ENCODE measurements at regions not wholly inside any gene's neighbourhood (a gene's known extent, or its start where the extent isn't known, plus 50 kb on each side); places are given as distances from the start of the nearest gene placed in this dataset.
"Not testable (repeated sequence)": the region's sequence is repeated elsewhere in the genome, so short reads cannot be mapped to it uniquely, and the experiment has no call there.

DNA sequence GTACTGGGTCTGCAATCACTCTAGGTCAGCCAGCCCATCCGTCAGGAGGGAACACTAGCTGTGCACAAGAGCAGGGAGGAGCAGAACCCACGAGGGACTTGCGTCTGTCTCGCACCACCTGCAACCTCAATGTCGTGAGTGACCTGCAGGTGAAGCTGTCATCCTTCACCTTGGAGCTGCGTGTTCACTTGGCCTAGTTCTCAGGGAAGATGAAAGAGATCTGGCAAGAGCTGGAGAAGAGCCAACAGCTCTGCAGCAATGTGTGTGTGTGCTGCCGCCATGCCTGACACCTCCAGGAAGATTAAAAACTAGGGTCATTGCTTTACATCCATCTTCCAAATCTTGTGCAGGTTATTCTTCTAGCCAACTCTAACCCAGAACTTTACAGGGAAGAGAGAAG lies 117.6 kb upstream of the MRI1 start:
- no peak for DNase-seq

DNA sequence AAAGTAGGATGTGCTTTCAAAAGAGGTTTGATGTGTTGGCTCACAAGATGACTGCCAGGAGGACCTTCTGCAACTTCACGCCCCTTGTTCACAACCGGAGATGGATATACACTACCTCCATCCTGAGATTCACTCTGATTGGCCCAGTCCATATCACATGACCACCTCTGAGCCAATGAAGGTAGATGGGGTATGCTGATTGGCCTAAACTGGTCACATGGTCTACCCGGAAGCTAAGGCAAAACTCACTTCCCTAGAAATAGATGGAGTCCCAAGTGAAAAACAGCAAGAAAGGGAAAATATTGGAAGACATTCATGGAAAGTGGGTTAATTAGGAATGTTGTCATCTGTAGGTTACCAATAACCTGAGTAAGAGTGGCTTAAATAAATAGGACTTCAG lies 119.7 kb upstream of the MRI1 start:
- DNase-seq, result no peak

DNA sequence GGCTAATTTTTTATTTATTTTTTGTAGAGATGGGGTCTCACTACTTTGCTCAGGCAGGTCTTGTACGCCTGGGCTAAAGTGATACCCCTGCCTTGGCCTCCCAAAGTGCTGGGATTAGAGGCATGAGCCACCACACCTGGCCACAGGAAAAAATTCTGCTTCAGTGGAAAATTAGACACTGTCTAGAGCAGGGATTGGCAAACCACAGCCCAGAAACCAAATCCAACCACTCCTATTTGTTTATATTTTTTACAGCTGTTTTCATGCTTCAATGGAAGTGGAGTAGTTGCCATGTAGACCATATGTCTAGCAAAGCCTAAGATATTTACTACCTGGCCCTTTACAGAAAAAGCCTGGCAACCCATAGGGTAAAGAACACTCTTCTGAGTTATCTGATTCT lies 123.7 kb upstream of the MRI1 start:
- DNase-seq, result no peak

DNA sequence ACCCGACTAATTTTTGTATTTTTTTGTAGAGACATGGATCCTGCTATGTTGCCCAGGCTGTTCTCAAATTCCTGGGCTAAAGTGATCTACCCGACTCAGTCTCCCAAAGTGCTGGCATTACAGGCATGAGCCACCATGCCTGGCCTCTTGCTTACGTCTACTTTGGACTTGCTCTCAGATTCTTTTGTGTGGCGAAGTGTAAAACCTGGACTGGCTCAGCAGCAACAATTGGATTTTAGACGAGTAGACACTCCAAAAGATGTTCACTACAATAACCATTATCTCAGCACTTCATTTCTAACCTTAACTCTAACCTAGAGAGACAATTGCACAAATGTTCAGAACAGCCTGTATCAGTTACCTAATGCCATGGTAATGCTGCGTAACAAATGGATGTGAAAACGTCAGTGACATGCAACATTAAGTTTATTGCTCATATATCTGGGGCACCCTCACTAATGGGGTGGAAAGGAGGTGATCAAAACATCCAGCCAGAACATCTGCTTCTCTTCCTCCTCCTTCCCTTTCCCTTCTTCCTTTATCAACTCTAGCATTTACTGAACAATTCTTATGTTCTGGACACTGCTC lies 124.9 kb upstream of the MRI1 start:
- no peak for DNase-seq

DNA sequence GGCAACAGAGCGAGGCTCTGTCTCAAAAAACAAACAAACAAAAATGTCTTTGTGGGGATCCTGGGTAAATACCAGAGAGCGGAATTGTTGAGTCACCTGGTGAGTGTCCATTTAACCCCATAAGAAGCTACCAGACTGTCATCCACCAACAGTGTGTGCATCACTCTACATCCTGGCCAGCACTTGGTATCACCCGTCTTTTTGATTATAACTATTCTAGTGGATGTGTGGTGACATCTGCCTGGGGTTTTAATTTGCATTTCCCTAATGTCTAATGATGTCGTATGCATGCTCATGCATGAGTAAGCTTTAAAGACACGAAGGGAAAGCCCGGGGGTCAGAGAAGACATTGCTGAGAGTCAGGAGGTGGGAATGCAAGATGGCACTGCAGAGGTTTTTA lies 126.7 kb upstream of the MRI1 start:
- DNase-seq, result no peak

DNA sequence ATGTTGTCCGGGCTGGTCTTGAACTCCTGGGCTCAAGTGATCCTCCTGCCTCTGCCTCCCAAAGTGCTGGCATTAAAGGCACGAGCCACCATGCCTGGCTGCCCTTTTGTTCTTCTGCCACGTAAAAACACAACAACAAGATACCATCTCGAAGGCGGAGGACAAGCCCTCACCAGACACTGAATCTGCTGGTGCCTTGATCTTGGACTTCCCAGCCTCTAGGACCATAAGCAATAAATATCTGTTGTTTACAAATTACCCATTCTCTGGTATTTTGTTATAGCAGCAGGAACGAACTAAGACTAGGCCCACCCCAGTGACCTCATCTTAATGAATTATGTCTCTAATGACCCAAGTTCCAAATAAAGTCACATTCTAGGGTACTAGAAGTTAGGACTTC lies 128.4 kb upstream of the CACNA1A start:
- no peak for DNase-seq

DNA sequence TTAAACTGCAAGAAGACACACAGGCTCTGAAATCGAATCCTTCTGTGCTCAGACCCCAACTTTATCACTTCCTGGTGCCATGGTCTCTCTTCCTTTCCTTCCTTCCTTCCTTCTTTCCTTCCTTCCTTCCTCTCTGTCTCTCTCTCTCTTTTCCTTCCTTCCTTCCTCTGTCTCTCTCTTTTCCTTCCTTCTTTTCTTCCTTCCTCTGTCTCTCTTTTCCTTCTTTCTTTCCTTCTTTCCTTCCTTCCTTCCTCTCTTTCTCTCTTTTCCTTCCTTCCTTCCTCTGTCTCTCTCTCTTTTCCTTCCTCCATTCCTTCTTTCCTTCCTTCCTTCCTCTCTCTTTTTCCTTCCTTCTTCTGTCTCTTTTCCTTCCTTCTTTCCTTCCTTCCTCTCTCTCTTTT lies 127.2 kb upstream of the CACNA1A start:
- no peak for DNase-seq

DNA sequence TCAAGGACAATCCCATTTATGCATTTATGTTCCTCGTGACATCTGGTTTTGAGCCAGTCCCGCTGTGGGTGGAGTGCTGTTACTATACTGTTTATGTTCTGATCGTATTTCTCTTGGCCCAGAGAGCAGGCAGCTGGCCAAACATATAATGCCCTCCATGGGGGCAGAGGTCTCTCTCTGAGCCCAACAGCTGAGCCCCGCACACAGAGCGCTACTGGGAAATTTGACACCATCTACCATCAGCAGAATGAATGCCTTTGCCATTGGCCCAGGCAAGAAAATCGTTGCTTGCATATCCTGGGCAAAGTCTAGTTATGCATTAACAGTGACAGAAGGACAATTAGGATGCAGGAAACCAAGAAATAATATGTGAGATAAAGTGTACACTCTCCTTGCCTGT lies 126.8 kb upstream of the CACNA1A start:
- no peak for DNase-seq

DNA sequence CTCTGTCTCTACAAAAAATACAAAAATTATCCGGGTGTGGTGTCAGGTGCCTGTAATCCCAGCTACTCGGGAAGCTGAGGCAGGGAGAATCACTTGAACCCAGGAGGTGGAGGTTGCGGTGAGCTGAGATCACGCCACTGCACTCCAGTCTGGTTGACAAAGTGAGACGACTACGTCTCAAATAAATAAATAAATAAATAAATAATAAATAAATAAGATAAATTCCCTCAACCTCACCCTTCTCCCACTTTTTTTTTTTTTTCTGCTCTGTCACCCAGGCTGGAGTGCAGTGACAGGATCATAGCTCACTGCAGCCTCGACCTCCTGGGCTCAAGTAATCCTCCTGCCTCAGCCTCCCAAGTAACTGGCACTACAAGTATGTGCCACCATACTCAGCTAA lies 125.9 kb upstream of the CACNA1A start:
- DNase-seq, result not testable (repeated sequence)

DNA sequence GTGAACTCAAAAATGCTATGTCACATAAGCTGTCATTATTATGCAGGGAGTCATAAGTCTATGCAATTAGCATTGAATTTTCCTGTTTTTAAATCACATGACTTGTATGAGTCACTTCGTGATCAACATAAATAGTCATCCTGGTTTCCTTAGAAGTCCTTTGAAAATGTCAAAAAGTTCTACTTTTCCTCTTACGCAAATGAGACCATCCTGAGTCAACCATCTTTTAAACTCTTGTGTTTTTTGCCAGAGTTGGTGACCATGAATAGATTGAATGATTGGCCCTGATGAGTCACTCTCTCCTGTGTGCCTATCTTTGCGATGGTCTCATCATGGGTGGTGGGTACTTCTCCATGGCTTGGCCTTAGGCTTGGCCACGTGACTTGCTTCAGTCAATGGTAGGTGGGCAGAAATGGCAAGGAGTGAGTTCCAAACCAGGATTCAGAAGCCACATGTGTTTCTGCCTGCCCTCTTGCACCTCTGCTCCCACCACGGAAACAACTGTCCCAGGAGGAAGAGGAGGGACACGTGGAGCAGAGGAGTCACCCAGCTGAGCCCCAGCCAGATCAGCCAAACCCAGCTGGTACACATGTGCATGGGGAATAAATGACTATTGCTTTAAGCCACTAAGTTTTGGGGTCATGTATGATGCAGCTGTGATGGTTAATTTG lies 123.5 kb upstream of the CACNA1A start:
- DNase-seq, result no peak

DNA sequence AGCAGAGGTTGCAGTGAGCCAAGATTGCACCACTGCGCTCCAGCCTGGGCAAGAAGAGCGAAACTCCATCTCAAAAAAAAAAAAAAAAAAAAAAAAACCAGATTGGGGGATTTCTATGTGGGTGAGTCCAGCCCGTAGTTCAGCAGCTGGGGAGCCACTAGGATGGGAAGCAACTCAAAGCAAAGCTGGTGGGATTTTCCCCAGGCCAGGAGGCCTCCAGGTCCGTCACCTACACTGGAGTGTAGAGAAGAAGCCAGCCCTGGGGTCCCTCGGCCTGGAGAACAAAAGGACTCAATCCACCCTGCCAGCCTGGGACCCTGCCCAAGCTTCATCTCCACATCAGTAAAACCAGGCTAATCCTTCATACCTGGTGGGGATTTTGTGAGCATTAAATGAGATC lies 121.3 kb upstream of the CACNA1A start:
- no peak for DNase-seq

DNA sequence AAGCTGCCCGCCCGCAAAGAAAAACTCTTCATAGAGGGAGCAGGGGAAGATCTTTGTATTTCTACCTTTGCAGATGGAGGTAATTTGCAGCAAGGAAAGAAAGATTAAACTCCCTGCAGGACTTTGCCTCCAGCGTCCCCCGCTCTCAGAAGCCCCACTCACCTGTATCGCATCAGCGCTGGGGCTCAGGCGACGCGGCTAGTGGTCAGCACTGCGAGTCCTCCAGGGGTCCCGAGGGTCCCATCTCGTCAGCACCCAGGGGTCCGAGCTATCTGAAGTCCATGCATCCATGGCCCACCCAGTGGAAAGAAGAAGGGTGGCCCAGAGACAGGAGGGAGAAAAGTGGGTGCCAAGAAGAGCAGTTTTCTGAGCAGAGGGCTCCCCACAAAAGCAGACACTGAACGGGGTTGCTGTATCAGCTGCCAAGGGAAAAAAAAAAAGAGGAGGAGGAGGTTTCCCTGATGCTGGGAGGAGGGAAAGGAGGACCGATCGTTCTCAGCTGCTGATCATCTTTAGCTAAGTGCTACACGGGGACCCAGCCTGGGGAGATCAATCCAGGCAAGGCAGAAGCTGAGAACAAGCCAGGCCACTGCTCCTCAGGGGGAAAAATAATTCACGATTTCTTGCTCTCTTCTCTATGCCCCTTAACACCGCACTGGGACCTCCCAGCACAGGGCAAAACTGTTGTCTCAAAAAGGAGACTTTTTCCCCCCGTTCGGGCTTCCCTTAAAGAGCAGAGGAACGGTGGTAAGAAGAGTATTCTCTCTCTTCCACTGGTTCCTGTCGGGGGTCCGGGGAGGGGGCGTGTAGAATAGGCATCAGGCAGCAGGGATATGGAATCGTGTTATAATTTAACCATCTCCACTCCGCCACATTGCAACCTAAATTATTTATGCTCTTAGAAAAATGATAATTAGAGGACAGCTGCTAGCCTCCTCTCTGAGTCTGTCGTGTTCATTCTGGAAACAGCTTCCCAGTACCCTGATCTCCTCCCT lies 117.7 kb upstream of the CACNA1A start:
- no peak for DNase-seq

DNA sequence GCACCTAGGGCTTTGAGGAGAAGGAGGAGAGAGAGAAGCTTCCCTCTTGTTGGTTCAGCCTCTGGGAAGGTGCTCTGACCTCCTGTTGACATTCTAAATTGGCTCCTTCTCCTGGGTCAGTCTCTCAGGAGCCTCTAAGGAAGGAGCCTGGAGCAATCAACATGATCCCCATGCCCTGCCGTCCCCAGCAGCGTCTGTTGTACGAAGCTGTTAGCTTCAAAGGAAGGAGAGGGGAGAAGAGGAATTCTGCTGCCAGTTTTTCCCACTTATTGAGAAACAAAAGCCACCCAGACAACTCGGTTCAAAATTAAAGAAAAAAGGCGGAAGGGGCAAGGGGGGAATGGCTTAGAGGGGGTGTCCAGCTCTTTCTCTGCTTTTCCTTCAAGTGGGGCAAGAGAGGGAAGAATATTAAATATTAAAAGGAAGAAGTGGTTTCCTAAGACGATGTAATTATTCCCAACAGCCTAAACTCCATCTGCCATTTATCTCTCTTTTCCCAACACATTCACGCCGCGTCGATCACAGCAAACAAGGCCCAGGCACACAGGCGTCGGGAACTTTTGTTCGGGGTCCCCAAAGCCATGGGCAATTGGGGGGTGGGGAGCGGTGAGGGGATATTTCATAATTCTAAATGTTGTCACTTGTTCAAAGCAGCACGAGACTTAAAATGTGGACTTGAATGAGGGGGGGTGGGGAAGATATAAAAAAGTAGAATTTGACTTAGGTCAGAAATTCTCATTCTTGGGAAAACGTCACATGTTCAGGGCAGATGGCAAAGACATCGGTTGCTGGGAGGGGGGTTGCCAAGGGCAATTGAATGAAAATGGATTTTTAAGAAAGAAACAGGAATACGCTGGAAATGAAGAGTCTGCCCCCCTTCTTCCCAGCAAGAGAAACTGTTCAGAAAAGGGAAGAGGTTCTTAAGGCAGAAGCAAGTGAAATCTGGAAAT lies 116.8 kb upstream of the CACNA1A start:
- no peak for DNase-seq

DNA sequence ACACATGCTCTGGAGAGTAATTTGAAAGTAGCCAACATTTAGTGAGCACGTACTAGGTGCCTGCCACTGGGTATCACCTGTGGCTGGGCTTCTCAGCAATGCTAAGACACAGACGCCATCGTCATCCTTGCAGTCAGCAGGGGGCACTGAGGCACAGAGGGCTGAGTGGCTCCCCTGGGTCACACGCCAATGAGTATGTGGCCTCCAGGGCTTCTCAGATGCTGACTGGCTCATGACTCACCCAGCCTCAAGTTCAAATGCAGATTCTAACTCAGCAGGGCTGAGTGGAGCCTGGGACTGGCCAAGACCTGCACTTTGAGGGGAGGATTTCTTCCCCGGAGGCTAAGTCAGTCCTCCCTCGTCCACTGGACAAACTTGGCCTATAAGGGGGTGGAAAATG lies 115.1 kb upstream of the CACNA1A start:
- no peak for DNase-seq

DNA sequence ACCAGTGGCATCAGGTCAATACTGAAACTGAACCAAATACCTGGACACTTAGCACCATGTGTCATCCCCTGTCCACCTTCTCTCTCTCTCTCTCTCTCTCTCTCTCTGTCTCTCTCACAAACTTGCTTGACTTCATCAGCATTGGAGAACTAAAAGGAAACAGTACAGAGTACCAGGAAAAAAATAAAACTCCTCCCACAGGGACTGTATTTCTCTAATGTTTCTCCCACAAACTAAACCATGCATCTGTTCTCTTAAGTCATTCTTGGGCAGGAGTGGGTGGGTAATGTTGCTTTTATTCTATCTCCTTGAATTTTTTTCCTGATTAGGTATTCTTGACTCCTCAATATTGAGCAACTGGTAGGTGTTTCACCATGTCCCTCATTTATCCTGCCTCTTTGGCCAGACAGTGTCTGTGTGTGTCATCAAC lies 112.9 kb upstream of the CACNA1A start:
- DNase-seq, result no peak

DNA sequence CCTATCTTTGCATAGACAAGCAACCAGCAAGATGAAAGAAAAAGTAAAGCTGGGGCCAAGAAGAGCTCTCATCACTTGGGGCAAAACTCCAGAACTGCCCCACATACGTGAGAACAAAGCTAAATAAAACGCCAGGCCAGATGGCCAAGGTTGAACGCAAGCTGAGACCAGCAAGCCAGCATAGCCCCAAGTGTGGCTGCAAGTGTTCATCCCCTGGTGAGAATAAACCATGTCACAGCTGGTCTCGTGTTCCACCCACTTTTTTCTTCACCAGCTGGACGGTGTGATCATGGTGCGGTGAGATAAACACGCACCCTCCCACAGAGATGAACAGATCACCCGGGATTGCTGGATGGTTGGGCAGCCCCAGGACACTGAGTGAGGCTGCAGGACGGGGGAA lies 109.6 kb upstream of the CACNA1A start:
- DNase-seq, result no peak

DNA sequence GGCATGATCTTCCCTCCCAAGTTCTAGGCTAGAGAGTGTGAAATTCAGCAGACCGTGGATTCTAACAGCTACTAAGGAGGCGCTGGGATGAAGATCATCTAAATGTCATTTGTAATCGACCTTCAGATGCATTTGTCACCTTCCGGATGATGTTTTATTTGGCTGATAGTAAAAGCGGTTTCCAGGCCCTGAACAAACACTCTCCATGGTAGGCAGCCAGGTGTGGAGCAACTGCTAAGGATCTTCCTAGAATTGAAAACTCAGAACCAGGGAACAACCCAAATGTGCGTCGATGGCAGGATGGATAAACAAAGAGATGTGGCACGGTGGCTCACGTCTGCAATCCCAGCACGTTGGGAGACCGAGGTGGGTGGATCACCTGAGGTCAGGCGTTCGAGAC lies 107.2 kb upstream of the CACNA1A start:
- DNase-seq, result no peak

DNA sequence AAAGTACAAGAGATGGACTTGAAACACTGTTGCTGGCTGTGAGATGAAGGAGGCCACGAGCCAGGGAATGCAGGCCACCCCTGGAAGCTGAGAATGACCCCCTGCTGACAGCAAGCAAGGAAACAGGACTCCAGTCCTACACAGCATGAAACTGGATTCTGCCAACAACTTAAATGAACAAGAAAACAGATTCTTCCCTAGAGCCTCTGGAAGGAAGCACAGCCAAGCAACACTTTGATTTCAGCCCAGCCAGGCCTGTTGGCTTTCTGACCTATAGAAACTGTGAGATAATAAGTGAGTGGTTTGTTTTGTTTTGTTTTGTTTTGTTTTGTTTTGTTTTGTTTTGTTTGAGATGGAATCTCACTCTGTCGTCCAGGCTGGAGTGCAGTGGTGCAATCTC lies 105.3 kb upstream of the CACNA1A start:
- no peak for DNase-seq

DNA sequence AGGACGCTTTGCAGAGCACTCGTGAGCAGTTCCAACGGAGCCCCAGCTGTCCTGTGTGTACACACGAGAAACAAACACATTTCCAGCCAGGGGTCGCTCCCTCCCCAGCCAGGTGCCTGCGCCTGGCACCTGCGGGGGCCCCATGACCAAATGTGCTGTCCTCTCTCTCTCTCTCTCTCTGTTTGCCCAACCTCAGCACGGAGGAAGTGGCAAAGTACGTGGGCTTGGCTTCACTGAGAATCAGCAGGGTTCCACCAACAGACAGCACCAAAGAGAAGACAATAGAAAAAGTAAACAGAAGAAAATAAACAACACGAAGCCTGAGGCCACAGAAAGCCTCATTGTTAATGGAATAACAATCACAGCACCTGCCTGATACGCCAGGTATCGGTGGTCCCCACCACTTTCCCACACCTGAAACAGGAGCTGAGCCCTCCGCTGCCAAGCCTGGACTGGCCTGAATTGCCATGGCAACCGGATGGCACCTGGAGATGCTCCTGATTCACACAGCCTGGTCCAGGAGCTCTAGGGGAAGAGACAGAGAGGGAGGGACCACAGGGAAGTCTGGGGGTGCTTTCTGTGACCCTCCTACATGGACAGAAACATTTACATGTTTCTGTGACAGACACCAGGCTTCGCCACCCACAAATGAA lies 103.9 kb upstream of the CACNA1A start:
- no peak for DNase-seq

DNA sequence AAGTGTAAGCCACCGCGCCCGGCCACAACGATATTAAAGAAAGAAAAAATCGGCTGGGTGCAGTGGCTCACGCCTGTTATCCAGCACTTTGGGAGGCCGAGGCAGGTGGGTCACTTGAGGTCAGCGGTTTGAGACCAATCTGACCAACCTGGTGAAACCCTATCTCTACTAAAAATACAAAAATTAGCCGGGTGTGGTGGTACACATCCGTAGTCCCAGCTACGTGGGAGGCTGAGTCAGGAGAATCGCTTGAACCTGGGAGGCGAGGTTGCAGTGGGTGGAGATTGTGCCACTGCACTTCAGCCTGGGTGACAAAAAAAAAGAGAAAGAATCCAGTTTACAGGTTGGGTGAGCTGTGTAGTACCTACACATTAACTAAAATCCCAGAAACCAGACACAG lies 99.9 kb upstream of the CACNA1A start:
- no peak for DNase-seq

DNA sequence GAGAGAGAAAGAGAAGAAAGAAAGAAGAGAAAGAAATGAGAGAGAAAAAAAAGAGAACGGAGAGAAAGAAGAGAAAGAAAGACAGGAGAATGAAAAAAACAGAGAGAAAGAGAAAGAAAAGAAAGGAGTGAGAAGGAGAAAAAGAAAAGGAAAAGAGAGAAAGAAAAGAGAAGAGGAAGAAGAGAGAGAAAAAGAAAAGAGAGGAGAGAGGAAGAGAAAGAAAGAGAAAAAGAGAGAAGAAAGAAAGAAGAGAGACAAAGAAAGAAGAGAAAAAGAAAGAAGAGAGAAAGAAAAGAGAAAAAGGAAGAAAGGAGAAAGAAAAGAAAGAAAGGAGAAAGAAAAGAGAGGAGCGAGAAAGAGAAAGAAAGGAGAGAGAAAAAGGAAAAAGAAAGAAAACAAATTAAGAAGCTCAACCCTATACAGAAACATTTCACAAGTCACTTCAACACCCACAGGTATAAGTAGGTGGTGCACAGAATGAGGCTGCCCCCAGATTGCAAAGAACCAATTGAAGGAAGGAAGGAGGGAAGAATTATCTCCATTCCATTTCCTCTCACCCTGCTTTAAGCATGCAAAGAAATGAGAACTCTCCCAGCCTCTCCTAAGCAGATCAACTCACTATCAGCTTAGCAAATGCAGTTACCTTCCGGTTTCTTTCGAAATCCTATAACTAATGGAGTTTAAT lies 98.8 kb upstream of the CACNA1A start:
- DNase-seq, result no peak

DNA sequence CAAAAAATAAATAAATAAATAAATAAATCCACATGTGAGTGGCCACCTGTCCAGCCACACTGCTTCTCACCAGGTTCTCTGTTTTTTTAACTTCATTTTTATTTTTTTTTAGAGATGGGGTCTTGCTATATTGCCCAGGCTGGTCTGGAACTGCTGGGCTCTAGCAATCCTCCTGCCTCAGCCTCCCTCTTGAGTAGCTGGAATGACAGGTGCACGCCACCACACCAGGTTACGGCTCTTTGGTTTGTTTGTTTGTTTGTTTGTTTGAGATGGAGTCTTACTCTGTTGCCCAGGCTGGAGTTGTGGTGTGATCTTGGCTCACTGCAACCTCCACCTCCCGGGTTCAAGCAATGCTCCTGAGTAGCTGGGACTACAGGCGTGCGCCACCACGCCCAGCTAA lies 94.5 kb upstream of the CACNA1A start:
- DNase-seq, result no peak

Measured in activated T-cell treated with anti-CD3 and anti-CD28 coated beads for 4 hours (primary cell).